ENCODE measurements at regions not wholly inside any gene's neighbourhood (a gene's known extent, or its start where the extent isn't known, plus 50 kb on each side); places are given as distances from the start of the nearest gene placed in this dataset.

GRCh38 chr12:78680596-78680995 is 184.0 kb upstream of the SYT1 start:
- TF ChIP-seq CTCF (IDR thresholded peaks at IDR 0.05 in 8 of 11, conservative IDR thresholded peaks at IDR 0.05 in 3 of 11): no peak
- TF ChIP-seq POLR2A (IDR thresholded peaks at IDR 0.05): no peak
- no peak for TF ChIP-seq POLR2AphosphoS5 (IDR thresholded peaks at IDR 0.05)

Data from spleen (tissue), 7 donors.